ENCODE measurements at regions not wholly inside any gene's neighbourhood (a gene's known extent, or its start where the extent isn't known, plus 50 kb on each side); places are given as distances from the start of the nearest gene placed in this dataset.

DNA sequence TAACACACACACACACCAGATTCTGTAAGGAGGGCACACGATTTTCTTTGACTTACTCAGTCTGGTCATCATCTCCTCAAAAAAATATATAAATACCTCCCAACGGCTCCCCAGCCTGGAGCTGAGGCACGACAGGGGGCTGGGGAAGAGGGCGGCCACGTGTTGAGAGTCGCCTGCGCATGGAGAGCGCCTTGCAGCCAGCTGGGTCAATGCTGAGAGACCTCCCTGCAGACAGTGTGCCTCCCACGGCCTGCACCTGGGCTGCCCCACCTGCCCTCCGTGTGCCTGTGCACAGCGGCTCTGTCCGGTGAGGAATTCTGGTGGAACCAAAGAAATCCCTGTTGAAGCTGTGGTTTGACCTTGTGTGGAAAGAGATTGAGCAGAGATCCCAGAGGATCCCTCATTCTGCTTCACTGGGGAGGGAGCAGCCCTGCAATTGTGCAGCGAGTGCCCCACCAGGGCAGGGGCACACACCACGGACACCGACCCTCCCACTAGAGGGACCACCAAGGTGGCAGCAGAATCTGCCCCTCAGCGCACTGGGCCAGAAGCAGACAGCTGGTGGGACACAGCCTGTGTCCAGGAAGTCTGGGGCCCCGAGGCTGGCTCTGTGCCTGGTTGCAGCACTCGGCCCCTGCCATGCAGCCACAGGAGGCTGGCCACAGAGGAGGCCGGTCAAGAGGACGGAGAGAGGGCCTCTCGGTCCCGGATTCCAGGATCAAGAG, 150.5 kb upstream of the PPP2R2D start:
- no peak for DNase-seq (ENCODE audit: low read depth in 2 of 2)

DNA sequence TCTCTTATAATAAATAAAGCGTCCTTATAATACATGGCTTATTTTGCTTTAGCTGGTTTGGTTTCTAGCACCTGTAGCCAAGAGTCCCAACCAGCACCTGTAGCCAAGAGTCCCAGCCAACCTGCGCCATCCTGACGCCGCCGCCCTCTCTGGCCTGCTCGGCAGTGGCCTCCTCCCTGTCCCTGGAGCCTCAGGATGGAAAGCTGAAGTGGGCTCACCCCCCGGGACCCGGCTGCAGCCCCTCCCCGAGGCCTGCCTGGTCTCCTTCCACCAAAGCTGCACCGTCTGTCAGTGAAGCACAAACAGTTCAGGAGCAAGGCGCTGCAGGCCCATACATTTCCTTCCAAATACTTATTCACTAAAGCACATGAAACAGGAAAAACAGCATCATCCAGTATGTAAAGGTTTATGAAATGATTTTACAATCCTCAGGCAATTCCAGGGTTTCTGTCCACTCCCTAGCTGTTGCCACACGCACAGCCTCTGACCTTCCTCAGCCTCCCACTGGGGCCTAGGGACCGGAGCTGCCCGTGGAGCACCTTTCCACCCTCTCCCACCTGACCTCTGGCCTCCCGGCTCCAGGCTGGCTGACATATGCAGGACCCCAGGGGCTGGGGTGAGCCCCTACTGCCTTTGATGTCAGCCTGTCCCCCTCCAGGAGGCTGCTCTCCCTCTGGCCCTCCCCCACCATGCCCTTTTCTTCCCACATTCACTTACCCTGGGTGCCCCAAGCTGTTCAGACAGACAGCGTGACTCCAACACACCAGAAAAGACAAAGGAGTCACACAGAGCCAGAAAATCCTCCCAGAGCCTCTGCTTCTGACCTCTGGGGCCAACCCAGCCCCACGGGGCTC, 149.6 kb upstream of the PPP2R2D start:
- DNase-seq (ENCODE audit: low read depth in 2 of 2), result no peak

DNA sequence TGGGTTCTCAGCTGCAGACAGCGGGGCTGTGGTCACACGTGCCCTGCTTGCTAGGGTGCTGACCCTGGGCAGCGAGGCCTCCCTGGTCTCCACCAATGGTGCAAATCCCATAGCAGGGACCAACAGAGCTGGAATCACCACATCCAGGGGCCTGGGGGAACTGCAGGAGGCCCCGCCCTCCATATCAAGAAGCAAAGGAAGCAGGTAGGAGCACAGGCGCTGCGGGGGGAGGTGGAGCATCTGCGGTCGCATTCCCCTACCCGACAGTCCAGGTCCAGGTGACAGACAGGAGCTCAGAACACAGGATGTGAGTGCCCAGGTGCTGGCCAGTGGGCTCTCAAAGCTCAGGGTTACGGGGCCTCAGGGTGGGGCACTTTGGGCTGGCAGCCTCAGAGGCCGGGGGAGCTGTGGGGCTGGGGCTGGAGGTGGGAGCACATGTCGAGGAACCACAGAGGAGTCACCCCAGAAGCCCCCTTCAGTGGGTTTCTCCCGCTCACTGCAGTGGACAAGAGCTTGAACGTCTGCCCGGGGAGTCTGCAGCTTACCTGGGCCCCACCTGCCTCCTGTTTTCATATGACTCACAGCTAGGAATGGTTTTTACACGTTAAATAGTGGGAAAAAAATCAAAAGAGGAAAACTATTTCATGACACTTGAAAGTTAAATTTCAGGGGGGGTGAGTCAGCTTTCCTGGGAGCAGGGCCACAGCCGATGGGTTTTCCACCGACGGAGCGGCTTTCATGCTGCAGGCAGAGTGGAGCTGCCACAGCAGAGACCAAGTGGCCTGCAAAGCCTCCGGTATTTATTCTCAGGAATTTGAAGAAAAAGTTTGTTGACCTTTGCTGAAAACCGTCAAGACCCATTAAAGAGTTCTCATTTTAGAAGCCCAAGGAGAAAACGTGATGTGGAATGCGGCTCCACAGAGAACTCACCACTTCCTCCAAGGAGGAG, 148.7 kb upstream of the PPP2R2D start:
- DNase-seq (ENCODE audit: low read depth in 2 of 2), result no peak

DNA sequence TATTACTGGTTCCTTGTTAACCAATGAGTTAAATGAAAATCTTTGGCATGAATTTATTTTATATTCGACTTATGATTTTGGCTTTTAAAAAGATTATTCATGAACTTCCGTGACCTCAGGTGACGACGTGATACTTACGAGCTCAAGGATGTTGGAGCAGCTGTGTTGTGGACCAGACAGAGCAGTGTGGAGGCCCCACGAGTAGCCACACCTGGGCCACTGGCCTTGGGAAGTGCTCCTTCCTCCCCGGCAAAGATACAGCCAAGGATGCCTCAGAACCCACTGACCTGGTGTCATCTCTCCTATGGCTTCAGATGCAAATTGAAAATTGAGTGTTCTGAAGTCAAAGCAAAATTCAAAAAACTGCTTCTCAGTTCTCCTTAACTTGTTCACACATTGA, 147.5 kb upstream of the PPP2R2D start:
- no peak for DNase-seq (ENCODE audit: low read depth in 2 of 2)

DNA sequence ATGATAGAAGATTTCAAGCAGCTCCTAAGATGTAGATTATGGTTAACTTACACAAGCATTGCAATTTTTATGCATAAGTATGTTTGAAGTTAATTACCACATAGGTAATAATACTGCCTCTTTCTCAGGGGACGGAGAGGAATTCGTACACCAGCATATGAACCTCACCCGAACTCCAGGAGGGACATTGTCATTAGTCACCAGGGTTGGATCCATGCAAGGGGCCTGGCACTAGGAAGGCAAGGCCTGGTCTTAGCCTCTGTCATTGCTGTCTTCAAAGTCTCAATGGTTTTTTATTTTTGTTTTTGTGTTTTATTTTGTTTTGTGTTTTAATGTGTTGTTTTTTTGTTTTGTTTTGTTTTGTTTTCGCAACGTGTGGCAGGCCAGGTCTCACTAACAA, 145.6 kb upstream of the PPP2R2D start:
- DNase-seq (ENCODE audit: low read depth in 2 of 2), result no peak

DNA sequence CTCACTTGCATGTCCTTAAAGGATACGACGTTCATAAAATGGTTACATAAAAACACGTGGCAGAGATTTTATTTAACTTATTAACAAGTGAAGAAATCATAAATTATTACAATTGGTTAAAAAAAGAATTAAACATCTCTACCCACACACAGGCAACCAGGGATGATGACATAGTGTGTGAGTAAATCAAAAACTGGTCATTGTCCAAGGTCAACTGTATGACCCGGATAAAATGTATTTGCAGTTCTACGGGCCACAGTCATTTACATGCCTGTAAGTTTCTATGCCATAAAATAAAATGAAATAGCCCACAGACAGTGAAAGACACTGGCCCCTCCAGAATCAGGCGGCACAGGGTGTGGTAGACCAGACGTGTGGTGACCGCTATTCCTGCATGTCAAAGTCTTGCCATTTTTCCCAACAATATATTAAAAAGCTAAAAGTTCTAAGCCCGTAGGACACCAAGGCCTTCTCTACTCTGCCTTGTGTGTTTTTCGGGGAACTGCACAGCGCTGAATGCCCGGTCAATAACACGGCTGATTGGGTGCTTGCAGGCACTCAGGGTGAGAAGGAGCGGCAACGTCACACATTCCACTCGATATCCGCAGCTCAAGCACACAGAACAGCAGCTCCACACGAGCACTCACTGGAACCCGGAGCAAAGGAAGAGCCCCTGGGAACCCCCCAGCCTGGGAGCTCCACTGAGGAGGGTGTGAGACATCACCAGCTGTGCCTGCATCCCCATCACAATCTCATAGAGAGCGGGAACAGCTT, 143.3 kb upstream of the PPP2R2D start:
- DNase-seq (ENCODE audit: low read depth in 2 of 2), result no peak

DNA sequence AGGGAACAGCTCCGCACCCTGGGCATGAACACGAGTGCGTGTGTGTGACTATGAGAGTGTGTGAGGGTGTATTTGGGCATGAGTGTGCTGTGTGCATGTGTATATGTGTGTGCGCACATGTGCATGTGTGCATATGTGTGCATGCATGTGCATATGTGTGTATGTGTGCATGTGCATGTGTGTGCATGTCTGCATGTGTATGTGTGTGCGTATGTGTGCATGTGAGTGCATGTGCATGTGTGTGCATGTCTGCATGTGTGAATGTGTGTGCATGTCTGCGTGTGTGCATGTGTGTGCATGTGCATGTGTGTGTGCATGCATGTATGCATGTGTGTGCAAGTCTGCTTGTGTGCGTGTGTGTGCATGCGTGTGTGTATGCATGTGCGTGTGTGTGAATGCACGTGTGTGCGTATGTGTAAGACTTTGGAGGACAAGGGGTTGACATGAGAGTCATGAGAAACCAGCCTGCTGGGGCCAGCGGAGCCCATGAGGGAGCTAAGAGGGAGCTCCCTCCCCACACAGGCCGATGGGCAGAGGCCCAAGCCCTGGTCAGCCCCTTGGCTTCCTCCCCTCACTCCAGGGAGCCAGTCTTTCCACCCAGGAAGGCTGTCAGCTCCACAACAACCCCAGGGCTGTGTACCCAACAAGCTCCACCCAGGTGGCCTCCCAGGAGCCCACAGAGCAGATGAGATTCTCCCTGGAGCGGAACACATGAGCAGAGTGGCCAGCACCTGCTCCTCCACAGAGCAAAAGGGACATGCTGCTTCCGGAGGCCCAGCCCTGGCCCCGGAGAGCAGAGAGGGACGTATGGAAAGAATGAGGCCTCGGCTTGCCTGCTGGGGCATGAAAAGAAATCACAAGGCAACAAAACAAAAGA, 142.5 kb upstream of the PPP2R2D start:
- DNase-seq (ENCODE audit: low read depth in 2 of 2), result no peak

DNA sequence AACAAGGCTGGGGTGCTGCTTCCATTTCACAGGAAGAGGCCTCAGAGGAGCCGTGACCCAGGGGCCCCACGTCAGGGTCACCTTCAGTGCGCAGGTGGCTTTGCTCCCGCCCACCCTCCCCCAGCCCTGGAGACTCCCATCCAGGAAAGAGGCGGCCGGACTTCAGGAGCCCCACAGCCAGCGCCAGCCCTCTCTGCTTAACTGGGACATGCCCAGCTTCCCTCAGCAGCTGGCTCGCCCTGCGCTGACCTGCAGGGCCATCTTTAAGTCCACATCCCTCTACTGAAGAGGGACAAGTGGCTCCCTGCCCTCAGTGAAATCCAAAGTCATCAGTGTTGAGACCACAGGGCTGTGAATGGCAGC, 141.9 kb upstream of the PPP2R2D start:
- no peak for DNase-seq (ENCODE audit: low read depth in 2 of 2)

DNA sequence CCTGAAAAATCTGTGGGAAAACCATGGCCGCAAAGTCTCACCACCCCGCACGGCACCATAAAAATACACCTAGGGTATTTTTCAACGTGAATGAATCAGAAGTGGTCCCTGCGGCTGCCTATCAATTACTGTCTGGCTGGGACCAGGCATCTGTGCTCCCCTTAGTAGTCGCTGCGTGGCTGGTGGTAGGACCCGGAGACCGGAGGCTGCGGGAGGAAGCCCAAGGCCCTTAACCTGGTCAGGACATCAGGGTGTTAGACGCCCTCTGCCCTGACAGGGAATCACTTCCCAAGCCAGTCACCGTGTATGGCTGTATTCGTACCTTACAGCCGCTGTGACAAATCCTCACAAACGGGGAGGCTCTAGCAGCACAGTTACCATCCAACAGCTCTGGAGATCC, 141.5 kb upstream of the PPP2R2D start:
- no peak for DNase-seq (ENCODE audit: low read depth in 2 of 2)

DNA sequence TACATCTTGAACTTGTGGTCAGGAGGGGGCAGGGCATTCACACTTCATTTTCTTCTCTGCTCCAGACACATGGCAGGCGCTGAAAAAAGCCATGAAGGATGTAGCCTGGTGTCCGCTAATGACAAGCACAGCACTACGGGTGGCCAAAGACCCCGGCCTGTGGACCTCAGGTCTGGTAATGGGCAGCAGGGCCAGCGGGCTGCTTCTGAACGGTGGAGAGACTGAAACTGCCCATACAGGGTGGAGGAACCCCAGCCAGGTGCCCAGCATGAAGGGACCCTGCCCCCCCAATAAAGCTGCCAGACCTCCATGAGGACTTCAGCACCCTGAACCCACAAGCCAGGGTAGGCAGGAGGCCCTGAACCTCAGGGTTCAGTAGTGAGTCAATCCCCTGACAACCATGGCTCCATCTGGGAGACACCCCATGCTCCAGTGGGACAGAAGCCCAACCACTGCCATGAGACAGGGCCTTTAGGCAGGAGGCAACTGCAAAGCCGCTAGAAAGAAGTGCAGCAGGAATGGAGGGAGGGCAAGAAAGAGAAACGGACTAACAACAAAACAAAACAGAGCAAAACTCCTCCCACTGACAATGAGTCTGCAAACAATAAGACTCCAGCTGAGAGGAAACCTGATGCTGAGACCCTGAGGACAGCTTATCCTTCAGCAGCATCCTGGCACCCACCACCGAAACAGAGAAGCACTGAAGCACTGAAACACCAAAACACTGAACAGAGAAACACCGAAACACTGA, 140.2 kb upstream of the PPP2R2D start:
- no peak for DNase-seq (ENCODE audit: low read depth in 2 of 2)

DNA sequence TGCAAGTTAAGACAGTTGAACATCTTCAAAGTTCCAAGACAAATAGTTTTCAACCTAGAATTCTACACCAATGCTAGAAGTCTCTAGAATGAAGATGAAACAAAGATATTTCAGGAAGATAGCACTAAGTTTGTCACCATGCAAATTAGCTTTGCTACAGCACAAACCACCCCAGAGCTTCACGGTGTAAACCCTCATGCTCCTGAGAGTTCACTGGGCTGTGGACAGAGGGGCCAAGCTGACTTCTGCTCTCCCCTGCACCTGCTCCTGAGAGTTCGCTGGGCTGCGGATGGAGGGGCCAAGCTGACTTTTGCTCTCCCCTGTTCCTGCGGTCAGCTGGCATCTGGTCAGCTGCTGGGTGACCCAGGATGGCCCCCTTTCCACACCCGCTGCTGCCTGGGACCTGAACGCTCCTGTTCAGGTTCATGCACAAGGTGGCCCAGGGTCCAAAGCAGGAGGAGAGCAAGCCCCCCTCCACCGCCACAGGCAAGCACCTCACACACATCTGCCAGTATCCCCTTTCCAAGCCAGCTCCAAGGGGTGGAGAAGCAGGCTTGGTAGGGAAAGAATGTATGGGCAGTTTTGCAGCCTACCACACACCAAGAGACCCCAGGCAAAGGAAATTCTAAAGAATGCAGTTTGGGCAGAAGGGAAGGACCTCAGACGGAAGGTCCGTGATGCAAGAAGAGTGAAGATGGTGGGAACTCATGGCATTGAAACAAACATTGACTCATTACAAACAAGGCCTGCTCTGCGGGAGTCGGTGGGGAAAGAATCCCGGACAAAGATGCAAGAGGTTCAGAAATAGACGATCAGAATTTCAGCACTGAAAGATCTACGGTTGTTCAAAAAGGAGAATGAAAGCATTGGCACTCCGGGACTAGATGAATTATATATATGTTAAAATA, 137.8 kb upstream of the PPP2R2D start:
- no peak for DNase-seq (ENCODE audit: low read depth in 2 of 2)

DNA sequence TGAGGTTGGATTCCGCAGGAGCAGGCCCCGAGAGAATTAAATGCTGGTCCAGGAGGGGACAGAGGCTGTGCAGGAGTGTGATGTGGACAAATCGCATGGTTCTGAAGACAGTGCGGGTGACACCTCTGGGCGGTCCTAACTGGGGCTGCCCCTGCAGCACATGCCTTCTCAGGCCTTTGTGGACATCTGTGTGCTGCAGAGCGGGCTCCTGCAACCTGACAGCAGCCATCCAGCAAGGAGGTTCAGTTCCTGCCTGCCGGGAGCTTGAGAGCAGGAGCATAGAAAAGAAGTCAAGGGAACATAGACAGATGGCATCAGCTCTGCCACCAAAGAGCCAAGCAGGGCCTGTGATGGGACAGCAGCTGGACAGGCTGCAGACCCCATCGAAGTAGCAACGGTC, 135.9 kb upstream of the PPP2R2D start:
- DNase-seq (ENCODE audit: low read depth in 2 of 2), result no peak

DNA sequence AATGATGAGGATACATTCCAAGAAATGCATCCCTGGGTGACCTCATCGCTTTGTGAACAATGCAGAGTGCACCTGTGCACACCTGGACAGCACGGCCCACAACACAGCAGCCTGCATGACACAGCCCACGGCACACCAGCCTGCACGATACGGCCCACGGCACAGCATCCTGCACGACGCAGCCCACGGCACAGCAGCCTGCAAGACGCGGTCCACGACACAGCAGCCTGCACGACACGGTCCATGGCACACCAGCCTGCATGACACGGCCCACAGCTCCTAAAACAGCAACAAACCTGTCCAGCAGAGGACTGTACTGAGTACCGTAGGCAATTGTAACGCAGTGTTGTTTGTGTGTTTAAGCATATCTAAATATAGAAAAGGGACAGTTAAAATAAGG, 134.7 kb upstream of the PPP2R2D start:
- DNase-seq (ENCODE audit: low read depth in 2 of 2), result no peak

DNA sequence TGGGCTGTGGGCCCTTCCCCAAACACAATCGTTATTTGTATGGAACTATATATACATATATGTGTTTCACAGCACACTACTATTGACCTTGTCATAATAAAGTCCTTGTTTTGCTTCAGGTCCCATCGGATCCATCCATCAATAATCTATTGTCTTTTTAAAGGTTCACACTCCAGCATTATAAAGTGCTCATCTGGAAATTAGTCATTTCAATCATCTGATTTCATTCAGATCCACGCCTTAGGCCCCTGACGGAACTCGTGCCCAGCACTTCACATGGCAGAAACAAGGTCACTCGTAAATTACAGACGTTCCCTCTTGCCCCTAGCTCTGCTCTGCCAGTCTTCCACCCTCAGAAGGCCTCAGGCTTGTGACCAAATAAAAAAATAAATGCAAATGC, 133.1 kb upstream of the PPP2R2D start:
- DNase-seq (ENCODE audit: low read depth in 2 of 2), result no peak

DNA sequence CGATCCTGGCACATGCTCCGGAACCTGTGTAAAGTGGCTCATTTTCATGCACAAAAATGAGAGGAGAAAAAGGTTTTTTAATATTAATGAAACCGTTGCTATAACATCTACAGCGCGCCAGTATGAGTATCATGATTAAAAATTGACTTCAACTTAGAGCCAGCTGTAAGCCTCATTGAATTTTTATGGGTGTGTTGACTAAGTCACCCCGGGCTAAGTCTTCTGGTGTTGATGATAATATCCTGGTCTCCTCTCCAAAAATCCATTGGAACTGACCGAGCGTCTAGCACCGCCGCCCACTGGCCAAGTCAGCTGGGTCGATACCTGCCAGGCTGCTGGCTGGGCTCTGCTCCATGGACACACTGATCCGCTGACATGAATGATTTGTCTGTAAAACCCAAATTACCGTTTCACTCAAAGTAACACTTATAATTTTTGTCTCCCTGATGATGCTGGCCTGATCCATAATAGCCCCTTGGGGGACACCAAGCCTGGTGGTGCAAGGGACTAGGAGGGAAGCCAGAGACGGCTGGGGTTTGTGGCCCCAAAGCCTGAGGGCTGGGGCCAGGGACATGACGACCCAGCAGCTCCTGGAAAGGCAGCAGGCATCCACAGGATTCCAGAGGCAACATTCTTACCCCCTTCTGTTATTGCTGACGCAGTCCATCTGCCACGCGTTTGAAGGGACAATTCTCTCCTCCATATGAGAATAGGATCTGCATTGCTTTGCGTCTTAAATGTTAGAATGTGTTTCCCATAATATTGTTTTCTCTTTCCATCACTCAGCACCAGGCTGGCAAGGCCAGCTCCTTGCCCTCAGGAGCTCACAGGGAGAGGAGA, 131.0 kb upstream of the PPP2R2D start:
- no peak for DNase-seq (ENCODE audit: low read depth in 2 of 2)

DNA sequence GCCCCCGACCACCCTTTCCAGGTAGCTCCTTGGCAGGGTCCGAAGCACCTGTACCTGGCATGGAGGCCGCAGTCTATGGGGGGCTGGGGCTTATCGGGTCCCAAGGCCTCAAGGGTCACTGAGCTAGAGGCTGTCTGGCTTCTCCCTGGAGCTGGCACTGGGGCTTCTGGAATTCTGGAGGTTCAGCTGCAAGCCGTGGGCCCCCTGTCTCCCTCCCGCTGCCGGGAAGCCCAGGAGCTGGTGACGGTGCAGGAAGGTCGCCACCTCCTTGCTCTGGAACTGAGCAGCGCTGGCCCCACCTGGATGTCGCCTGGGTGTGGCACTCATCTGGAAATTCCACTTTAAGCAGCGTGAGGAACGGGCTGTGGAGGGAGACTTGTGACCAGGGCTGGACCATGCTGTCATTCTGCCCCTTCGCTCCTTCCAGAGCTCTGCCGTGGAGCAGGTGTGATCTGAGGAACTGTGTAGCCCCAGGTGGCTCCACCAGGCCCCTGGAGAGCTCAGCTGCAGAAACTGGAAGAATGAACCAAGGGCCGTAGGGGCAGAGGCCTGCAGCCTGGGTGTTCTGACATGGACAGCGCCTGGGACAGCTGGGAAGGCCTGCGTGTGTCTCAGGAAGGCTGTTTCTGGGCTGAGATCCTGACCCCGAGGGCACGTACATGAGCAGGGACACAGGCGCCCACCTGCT, 129.7 kb upstream of the PPP2R2D start:
- DNase-seq (ENCODE audit: low read depth in 2 of 2), result no peak
